OCI-LY7 (cell line): ENCODE measurements at regions not wholly inside any gene's neighbourhood (a gene's known extent, or its start where the extent isn't known, plus 50 kb on each side); places are given as distances from the start of the nearest gene placed in this dataset.

ENCODE experiments used
- EZH2phosphoT487 ChIP-seq: fragments of 200-600 bp; sonication (generic); IDR thresholded peaks from 2 replicates; pipeline ENCODE4 v1.6.1; 2018; ENCODE audit warnings: low read depth, borderline replicate concordance, mild to moderate bottlenecking, mixed run types, antibody characterized with exemption, low read length, moderate library complexity, mixed read lengths
- TF ChIP-seq, protein P1 (sequence below): fragments of 200-600 bp; sonication (generic); conservative IDR thresholded peaks from 2 replicates; pipeline ENCODE4 v1.5.1; 2014; ENCODE audit warnings: mild to moderate bottlenecking, antibody characterized with exemption, low read length, moderate library complexity, mixed read lengths

DNA sequence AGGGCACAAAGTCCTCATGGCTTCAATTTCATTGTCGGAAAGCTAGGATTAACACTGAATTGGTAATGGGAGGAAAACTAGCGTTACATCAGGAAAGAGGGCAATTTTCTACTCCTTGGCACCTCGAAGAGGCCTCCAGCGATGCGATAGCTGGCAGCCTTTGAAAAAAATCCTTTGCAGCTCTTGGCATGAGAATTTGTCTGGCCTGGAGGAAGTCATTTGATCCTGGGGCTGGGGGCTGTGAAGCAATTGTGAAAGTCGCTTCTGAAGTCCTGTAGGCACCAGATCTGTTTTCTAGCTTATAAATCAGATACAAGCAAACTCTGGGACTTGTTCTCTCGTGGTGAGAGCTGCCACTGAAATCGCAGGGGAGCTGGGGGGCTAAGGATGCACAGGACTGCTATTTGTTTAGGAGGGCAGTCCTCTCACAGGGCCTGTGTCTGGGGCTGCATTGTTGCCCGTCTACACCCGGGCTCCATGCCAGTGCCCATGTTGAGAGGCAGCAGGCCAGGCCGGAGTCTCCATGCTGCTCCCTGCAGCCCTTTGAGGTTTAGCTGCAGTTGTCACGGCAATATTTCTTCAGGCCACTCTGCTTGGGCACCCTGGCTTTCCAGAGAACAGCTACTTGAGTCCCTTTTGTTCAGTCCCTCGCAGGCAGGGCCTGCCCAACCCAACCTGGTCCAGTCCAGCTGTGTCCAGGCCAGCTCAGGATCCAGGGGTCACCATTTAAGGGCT is 206.8 kb upstream of the LYZL1 start:
- TF ChIP-seq, protein P1, sequence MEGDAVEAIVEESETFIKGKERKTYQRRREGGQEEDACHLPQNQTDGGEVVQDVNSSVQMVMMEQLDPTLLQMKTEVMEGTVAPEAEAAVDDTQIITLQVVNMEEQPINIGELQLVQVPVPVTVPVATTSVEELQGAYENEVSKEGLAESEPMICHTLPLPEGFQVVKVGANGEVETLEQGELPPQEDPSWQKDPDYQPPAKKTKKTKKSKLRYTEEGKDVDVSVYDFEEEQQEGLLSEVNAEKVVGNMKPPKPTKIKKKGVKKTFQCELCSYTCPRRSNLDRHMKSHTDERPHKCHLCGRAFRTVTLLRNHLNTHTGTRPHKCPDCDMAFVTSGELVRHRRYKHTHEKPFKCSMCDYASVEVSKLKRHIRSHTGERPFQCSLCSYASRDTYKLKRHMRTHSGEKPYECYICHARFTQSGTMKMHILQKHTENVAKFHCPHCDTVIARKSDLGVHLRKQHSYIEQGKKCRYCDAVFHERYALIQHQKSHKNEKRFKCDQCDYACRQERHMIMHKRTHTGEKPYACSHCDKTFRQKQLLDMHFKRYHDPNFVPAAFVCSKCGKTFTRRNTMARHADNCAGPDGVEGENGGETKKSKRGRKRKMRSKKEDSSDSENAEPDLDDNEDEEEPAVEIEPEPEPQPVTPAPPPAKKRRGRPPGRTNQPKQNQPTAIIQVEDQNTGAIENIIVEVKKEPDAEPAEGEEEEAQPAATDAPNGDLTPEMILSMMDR, result no peak
- no peak for TF ChIP-seq EZH2phosphoT487
